ENCODE measurements at regions not wholly inside any gene's neighbourhood (a gene's known extent, or its start where the extent isn't known, plus 50 kb on each side); places are given as distances from the start of the nearest gene placed in this dataset.

DNA sequence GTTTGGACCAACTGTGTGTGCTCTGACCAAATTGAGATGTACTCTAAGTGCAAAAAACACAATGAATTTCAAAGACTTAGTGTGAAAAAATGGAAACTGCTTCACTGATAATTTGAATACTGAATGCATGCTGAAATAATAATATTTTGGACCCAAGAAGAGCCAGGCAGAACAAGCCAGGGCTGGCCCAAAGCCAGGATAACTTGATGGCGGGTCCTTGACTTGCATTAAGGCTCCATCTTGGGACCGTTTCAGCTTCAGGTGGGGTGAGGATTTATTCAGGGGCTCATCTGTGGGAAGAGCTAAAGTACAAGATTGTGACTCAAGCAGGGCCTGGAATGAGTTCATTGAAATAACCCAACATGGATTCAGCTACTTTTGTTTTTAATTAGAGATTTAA lies 921.9 kb downstream of the QKI start:
- TF ChIP-seq, protein P1, sequence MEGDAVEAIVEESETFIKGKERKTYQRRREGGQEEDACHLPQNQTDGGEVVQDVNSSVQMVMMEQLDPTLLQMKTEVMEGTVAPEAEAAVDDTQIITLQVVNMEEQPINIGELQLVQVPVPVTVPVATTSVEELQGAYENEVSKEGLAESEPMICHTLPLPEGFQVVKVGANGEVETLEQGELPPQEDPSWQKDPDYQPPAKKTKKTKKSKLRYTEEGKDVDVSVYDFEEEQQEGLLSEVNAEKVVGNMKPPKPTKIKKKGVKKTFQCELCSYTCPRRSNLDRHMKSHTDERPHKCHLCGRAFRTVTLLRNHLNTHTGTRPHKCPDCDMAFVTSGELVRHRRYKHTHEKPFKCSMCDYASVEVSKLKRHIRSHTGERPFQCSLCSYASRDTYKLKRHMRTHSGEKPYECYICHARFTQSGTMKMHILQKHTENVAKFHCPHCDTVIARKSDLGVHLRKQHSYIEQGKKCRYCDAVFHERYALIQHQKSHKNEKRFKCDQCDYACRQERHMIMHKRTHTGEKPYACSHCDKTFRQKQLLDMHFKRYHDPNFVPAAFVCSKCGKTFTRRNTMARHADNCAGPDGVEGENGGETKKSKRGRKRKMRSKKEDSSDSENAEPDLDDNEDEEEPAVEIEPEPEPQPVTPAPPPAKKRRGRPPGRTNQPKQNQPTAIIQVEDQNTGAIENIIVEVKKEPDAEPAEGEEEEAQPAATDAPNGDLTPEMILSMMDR (IDR thresholded peaks at IDR 0.05) = no peak
- intact Hi-C loops (cut with DNase I) = no loop called here
- no peaks in the 10 kb centered on the region for H3K36me3 ChIP-seq
- H3K27me3 ChIP-seq = no peaks in the 10 kb centered on the region
- no peaks in the 10 kb centered on the region for H3K4me1 ChIP-seq
- no peak for ATAC-seq
- peaks cover 0 to 15% of the 10 kb centered on the region in 2 donors for H3K9me3 ChIP-seq
- H3K27ac ChIP-seq = no peak overlapping the region
- H3K4me3 ChIP-seq = no peak overlapping the region
- DNase-seq = no peak

DNA sequence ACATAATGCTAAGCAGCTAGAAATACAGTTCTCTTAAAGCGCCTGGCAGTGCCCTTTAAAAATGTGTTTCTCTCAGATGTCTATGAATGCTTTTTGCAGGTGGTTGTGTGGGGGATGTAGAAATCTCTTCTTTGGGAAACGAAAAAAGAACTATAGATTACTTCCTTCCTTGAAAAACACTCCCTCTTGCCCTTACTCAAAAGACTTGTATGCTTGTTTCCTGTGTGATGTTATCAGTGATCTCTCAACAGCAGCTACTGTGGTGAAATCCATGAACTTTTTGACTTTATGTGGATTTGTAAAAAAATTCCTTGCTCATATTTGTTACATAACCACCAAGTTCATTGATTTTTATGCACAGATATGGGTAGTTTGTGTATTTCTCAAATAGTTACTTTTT lies 916.5 kb downstream of the QKI start:
- Histone ChIP-seq H3K4me3 (no peak overlapping the region), H3K9me3 (no peaks in the 10 kb centered on the region), H3K4me1 (no peaks in the 10 kb centered on the region), H3K27me3 (no peaks in the 10 kb centered on the region), H3K36me3 (no peaks in the 10 kb centered on the region), H3K27ac (no peak overlapping the region)
- ATAC-seq (no peak), DNase-seq (no peak)
- intact Hi-C loops (cut with DNase I) = no loop called here
- TF ChIP-seq, protein P1 (IDR thresholded peaks at IDR 0.05) = no peak

DNA sequence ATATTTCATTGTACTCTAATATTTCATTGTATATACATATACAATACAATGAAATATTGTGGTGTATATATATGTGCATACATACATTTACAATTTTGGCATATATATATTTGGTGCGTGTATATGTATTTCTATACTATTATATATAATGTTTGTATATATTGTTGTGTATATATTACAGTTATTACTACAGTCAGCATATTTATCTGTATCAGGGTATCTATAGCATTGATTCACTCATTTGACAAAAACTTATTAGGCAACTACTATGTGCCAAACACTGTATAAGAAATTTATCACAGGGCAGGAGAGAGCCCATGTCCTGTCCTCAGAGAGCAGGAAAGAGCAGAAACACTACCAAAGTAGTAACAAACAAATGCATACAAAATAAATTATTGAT lies 910.6 kb downstream of the QKI start:
- no peak for ATAC-seq
- H3K9me3 ChIP-seq = peaks cover 0 to 2% of the 10 kb centered on the region in 2 donors

DNA sequence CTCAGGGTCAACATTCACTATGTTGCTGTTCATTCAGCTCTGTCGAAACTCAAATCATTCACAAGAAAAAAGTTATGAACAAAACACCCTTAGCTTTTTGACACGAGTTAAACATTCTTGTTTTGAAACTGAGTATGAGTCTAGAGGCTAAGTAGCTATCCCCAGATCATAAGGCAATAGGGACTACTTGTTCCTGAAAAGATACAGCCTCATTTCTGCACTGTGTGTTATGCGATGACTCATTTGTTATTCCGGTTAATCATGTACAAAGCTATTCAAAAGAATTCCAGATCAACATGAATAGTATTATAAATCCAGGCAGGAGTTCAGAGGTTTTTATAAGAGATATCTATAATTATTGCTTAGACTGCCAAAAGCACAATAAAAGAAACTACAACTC lies 908.0 kb downstream of the QKI start:
- Histone ChIP-seq H3K36me3 (no peaks in the 10 kb centered on the region), H3K9me3 (peaks cover 0 to 2% of the 10 kb centered on the region in 2 donors), H3K4me3 (no peak overlapping the region), H3K27me3 (no peaks in the 10 kb centered on the region), H3K4me1 (no peaks in the 10 kb centered on the region), H3K27ac (no peak overlapping the region)
- TF ChIP-seq, protein P1 (IDR thresholded peaks at IDR 0.05) = no peak
- peak; percentile 38 for ATAC-seq
- intact Hi-C loops (cut with DNase I) = no loop called here
- no peak for DNase-seq

More for the DNA sequence above, 910.6 kb downstream of the QKI start:
- Histone ChIP-seq H3K4me1 (no peaks in the 10 kb centered on the region), H3K27ac (no peak overlapping the region), H3K27me3 (no peaks in the 10 kb centered on the region), H3K4me3 (no peak overlapping the region), H3K36me3 (no peaks in the 10 kb centered on the region)
- TF ChIP-seq, protein P1 (IDR thresholded peaks at IDR 0.05) = no peak
- no peak for DNase-seq
- intact Hi-C loops (cut with DNase I) = no loop called here

DNA sequence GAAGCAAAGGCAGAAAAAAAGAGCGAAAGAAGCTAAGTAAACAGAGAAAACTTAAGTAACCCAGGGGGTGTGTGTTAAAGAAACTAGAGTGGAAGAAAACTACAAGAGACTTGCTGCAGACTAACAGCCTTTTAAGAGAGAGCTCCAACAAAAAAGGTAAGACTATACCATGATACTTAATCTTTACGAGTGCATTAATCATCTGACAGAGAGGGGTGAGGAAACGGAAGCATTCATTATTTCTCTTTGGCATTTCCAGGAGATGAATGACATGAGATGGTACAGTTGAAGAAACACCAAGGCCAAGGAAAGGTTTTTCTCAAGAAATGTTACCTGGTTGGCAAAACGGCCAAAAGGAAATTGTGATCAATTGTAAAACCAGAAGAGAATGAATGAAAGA lies 906.8 kb downstream of the QKI start:
- intact Hi-C loops (cut with DNase I) = no loop called here
- no peak for ATAC-seq
- DNase-seq = no peak

More for the DNA sequence above, 906.8 kb downstream of the QKI start:
- TF ChIP-seq, protein P1 (IDR thresholded peaks at IDR 0.05) = no peak
- H3K4me3 ChIP-seq = no peak overlapping the region
- H3K36me3 ChIP-seq = no peaks in the 10 kb centered on the region
- H3K9me3 ChIP-seq = peaks cover 0 to 2% of the 10 kb centered on the region in 2 donors
- no peaks in the 10 kb centered on the region for H3K4me1 ChIP-seq
- H3K27me3 ChIP-seq = no peaks in the 10 kb centered on the region
- H3K27ac ChIP-seq = no peak overlapping the region
